ENCODE measurements at regions not wholly inside any gene's neighbourhood (a gene's known extent, or its start where the extent isn't known, plus 50 kb on each side); places are given as distances from the start of the nearest gene placed in this dataset.
"Not testable (repeated sequence)": the region's sequence is repeated elsewhere in the genome, so short reads cannot be mapped to it uniquely, and the experiment has no call there.

DNA sequence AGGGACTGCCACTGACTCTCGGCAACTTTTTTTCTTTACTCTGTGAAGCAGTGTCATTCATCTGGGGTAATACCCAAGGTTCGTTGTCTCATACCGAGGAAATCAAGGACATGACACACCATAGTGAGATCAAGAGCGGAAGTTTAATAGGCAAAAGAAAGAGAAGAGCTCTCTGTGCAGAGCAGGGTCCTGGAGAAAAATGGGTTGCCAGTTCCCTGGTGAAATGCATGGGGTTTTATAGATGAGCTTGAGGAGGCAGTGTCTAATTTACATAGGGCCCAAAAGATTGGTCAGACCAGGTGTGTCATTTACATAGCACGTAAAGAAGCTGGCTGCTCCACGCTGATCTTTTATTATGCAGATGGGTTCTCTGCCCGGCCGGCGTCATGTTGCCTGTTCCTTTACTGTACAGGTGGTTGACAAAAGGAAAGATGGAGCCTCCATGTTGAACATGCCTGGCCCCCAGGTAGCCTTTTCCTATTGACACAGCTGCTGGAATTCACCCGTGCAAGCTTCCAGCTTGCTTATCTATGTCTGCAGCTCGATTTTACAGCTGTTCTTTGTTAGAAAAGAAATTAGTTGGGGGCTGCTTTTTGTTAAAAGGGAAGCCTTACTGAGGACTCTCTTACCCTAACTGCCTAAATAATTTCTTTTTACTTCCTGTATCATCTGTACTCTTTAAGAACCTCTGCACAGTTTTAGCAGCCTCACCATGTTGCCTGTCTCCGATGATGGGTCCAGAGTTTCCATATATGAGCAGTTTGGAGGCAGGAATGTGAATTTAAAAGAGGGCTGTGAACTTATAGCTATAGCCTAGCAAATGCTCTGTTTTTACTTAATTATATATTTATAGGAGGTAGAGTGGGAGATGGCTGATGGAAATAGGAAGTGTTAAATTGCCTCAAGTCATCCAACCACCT lies 98.0 kb upstream of the DIAPH3 start:
- Mint-ChIP-seq H3K27ac (ENCODE audit: low read depth) (no peak overlapping the region), H3K9me3 (no peaks in the 10 kb centered on the region), H3K36me3 (ENCODE audit: insufficient read depth) (no peaks in the 10 kb centered on the region), H3K4me1 (no peaks in the 10 kb centered on the region), H3K4me3 (no peak overlapping the region), H3K27me3 (peaks cover 36% of the 10 kb centered on the region)
- ATAC-seq (replicated peaks; ENCODE audit: extremely low read depth, poor library complexity, severe bottlenecking) (no peak), DNase-seq (ENCODE audit: low spot score in 2 of 2) (no peak)

DNA sequence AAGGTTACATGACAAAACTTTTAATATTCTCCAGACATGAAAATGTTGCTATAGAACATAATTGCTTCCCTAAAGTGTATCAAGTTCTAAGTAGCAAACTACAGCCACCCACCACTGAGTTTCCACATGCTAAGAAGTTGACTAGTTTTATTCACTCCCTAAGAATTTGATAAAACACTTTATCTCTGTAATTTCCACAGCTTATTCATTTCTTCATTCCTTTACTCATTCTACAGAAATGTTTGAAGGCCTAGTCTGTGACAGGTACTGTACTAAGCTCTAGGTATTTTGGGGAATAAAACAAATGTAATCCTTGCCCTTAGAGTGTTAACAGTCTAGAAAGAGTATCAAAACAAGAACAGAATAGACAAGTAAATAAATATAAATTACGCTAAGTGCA lies 101.8 kb upstream of the DIAPH3 start:
- Mint-ChIP-seq H3K4me3 (no peak overlapping the region), H3K27ac (ENCODE audit: low read depth) (no peak overlapping the region), H3K9me3 (no peaks in the 10 kb centered on the region), H3K36me3 (ENCODE audit: insufficient read depth) (no peaks in the 10 kb centered on the region), H3K4me1 (no peaks in the 10 kb centered on the region), H3K27me3 (peaks cover 35% of the 10 kb centered on the region)
- no peak for ATAC-seq (replicated peaks; ENCODE audit: extremely low read depth, poor library complexity, severe bottlenecking)
- no peak for DNase-seq (ENCODE audit: low spot score in 2 of 2)

DNA sequence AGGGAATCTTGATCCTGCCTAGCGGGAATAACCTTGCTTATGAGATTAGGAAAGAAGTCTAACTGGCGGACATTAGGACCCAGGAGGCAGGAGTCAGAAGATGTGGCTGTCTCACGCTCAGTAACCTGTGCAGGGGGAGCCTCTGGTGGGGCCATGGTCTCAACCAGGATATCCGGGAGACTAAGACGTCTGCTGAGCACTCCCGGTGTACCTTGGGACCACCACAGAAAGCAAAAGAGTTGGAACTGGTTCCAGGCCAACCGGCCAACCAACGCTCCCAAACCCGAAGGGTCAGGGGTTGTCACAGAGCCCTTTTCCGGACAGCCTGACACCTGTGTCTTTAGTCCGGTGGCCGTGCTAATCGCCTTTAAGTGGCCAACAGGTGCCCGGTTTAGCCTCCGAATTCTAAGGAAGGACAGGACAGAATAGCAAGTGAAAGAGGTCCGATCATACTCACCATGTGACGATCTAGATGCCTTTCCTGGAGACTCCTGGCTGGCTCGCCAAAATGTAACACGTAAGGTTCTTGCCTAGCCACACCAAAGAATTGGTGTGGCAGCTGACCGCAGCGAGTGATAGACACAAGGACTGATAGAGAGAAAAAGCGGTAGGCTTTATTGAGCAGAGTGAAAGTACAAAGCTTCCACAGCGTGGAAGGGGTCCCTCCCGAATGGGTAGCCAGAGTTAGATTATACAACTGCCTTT lies 103.9 kb upstream of the DIAPH3 start:
- H3K27me3 Mint-ChIP-seq = peaks cover 17% of the 10 kb centered on the region
- H3K9me3 Mint-ChIP-seq = no peaks in the 10 kb centered on the region

DNA sequence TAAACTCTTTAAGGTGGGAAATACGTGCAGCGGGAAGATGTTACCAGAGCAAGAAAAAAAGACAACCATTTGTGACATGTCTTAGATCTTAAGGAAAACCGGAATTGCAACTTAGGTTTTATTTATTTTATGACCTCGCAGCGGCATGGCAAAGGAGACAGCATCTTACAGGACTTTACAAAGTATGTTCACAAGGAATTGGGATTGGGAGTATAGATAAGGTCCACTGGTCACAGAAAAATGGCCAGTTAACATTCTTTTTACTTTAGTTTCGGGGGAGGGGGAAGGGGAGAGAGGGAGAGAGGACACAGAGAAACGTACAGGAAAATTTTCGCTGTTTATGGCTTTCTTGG lies 104.5 kb upstream of the DIAPH3 start:
- Mint-ChIP-seq H3K4me3 (no peak overlapping the region), H3K9me3 (no peaks in the 10 kb centered on the region), H3K27me3 (peaks cover 12% of the 10 kb centered on the region), H3K36me3 (ENCODE audit: insufficient read depth) (no peaks in the 10 kb centered on the region), H3K27ac (ENCODE audit: low read depth) (no peak overlapping the region), H3K4me1 (no peaks in the 10 kb centered on the region)
- DNase-seq (ENCODE audit: low spot score in 2 of 2) (no peak), ATAC-seq (replicated peaks; ENCODE audit: extremely low read depth, poor library complexity, severe bottlenecking) (no peak)

More for the DNA sequence above, 103.9 kb upstream of the DIAPH3 start:
- peak; percentile 84 for ATAC-seq (replicated peaks; ENCODE audit: extremely low read depth, poor library complexity, severe bottlenecking)
- H3K4me3 Mint-ChIP-seq = no peak overlapping the region
- no peaks in the 10 kb centered on the region for H3K36me3 Mint-ChIP-seq (ENCODE audit: insufficient read depth)
- no peaks in the 10 kb centered on the region for H3K4me1 Mint-ChIP-seq
- no peak for DNase-seq (ENCODE audit: low spot score in 2 of 2)
- no peak overlapping the region for H3K27ac Mint-ChIP-seq (ENCODE audit: low read depth)

DNA sequence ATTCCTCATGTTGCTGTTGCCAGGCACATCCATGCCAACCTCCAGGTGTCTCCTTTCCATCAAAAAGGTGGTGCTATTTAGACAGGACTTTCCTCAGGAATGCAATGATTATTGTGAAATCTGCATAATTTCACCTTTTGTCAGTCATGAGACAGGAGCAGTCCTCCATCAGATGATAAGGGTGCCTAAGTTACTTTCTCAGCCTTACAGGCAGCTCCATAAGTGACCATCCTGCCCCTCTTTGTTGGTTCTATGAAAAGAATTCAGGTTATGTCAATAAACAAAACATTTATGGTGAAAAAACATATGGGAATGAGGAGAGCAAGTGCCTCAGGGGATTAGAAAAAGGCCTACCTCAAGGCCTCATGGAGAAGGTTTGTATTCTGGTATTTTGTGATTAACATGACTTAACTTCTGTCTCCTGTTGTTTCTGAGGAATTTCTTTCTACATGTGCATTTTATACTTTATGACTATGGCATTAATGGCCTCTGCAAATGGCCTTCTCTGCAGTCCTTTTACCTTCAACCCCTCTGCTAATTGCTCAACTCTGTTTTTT lies 110.3 kb upstream of the DIAPH3 start:
- no peaks in the 10 kb centered on the region for H3K4me1 Mint-ChIP-seq
- H3K9me3 Mint-ChIP-seq = no peaks in the 10 kb centered on the region
- no peak overlapping the region for H3K27ac Mint-ChIP-seq (ENCODE audit: low read depth)
- H3K36me3 Mint-ChIP-seq (ENCODE audit: insufficient read depth) = no peaks in the 10 kb centered on the region
- H3K4me3 Mint-ChIP-seq = no peak overlapping the region
- no peak for ATAC-seq (replicated peaks; ENCODE audit: extremely low read depth, poor library complexity, severe bottlenecking)
- no peak for DNase-seq (ENCODE audit: low spot score in 2 of 2)
- H3K27me3 Mint-ChIP-seq = peaks cover 6% of the 10 kb centered on the region

DNA sequence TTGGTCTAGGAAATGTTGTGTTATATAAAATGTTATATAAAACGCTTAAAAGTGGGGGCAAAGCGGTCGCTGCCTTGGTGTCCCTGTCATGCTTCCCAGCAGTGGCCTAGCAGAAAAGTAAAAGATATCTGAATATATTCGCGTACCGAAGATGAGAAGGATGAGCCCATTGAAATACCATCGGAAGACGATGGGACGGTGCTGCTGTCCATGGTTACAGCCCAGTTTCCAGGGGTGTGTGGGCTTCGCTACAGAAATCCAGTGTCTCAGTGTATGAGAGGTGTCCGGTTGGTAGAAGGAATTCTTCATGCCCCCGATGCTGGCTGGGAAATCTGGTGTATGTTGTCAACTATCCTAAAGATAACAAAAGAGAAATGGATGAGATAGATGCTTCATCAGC lies 110.9 kb upstream of the DIAPH3 start:
- no peak overlapping the region for H3K4me3 Mint-ChIP-seq
- ATAC-seq (replicated peaks; ENCODE audit: extremely low read depth, poor library complexity, severe bottlenecking) = no peak
- peaks cover 10% of the 10 kb centered on the region for H3K27me3 Mint-ChIP-seq
- no peaks in the 10 kb centered on the region for H3K36me3 Mint-ChIP-seq (ENCODE audit: insufficient read depth)
- DNase-seq (ENCODE audit: low spot score in 2 of 2) = no peak
- no peaks in the 10 kb centered on the region for H3K9me3 Mint-ChIP-seq
- no peaks in the 10 kb centered on the region for H3K4me1 Mint-ChIP-seq
- H3K27ac Mint-ChIP-seq (ENCODE audit: low read depth) = no peak overlapping the region

DNA sequence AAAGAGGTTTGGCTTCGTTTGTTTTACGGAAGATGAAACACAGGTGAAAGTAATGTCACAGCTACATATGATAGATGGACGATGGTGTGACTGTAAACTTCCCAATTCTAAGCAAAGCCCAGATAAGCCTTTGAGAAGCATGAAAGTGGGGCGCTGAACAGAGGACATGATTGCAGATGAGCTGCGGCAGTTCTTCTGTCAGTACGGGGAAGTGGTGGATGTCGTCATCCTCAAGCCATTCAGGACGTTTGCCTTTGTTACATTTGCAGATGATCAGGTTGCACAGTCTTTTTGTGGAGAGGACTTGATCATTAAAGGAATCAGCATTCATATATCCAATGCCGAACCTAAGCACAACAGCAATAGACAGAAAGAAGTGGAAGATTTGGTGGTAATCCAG lies 111.5 kb upstream of the DIAPH3 start:
- H3K4me3 Mint-ChIP-seq = no peak overlapping the region
- H3K4me1 Mint-ChIP-seq = no peaks in the 10 kb centered on the region
- H3K9me3 Mint-ChIP-seq = no peaks in the 10 kb centered on the region
- H3K27me3 Mint-ChIP-seq = peaks cover 15% of the 10 kb centered on the region
- ATAC-seq (replicated peaks; ENCODE audit: extremely low read depth, poor library complexity, severe bottlenecking) = no peak
- no peaks in the 10 kb centered on the region for H3K36me3 Mint-ChIP-seq (ENCODE audit: insufficient read depth)
- H3K27ac Mint-ChIP-seq (ENCODE audit: low read depth) = no peak overlapping the region
- DNase-seq (ENCODE audit: low spot score in 2 of 2) = no peak

DNA sequence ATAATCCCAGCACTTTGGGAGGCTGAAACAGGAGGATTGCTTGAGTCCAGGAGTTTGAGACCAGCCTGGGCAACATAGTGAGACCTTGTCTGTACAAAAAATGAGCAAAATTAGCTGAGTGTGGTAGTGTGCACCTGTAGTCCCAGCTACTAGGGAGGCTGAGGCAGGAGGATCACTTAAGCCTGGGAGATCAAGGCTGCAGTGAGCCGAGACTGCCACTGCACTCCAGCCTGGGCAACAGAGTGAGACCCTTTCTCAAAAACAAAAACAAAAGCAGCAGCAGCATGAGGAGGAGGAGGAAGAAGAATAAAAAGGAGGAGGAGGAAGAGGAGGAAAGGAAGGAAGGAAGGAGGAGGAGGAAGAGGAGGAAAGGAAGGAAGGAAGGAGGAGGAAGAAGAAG lies 116.5 kb upstream of the TDRD3 start:
- DNase-seq (ENCODE audit: low spot score in 2 of 2); H3K36me3 Mint-ChIP-seq (ENCODE audit: insufficient read depth); H3K27ac Mint-ChIP-seq (ENCODE audit: low read depth); H3K4me1 Mint-ChIP-seq; ATAC-seq (replicated peaks; ENCODE audit: extremely low read depth, poor library complexity, severe bottlenecking); H3K4me3 Mint-ChIP-seq; H3K9me3 Mint-ChIP-seq: not testable (repeated sequence)
- H3K27me3 Mint-ChIP-seq = peaks cover 31% of the 10 kb centered on the region

DNA sequence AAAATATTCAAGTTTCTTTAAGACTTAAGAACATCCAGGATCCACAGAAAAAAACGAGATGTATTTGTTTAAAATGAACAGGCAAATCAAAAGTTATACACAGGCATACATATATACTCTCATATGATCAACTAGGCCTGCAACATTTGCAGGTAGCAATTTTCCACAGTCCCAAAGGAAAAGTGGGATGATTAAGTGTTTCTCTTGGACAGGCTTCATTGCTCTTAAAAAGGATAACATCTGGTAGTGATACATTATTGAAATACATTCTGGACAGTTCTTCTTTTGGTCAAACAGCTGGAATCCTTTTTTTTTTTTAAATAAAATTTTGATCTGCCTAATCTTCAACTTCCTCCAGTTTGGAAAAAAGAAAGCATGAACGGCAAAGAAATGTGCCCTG lies 114.8 kb upstream of the TDRD3 start:
- no peak overlapping the region for H3K27ac Mint-ChIP-seq (ENCODE audit: low read depth)
- H3K36me3 Mint-ChIP-seq (ENCODE audit: insufficient read depth) = no peaks in the 10 kb centered on the region
- H3K4me3 Mint-ChIP-seq = no peak overlapping the region
- DNase-seq (ENCODE audit: low spot score in 2 of 2) (no peak), ATAC-seq (replicated peaks; ENCODE audit: extremely low read depth, poor library complexity, severe bottlenecking) (no peak)
- H3K4me1 Mint-ChIP-seq = no peaks in the 10 kb centered on the region
- H3K9me3 Mint-ChIP-seq = no peaks in the 10 kb centered on the region
- peaks cover 37% of the 10 kb centered on the region for H3K27me3 Mint-ChIP-seq

DNA sequence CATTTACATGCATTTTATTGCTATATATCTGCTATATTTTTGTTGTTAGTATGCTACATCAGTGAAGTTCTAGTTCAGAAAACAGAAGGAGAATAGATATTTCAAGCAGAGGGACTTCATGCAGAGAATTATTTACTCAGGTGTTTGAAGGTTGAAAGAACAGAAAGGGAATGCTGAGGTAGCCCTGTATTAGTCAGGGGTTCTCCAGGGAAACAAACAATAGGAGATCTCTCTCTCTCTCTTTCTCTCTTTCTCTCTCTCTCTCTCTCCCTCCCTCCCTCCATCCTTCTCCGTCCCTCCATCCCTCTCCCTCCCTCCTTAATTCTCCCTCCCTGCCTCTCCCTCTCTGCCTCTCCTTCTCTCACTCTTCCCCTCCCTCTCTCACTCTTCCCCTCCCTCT lies 114.3 kb upstream of the TDRD3 start:
- ATAC-seq (replicated peaks; ENCODE audit: extremely low read depth, poor library complexity, severe bottlenecking) = no peak
- Mint-ChIP-seq H3K27ac (ENCODE audit: low read depth) (no peak overlapping the region), H3K4me1 (no peaks in the 10 kb centered on the region), H3K27me3 (peaks cover 40% of the 10 kb centered on the region), H3K36me3 (ENCODE audit: insufficient read depth) (no peaks in the 10 kb centered on the region), H3K9me3 (no peaks in the 10 kb centered on the region), H3K4me3 (no peak overlapping the region)
- DNase-seq (ENCODE audit: low spot score in 2 of 2) = no peak

DNA sequence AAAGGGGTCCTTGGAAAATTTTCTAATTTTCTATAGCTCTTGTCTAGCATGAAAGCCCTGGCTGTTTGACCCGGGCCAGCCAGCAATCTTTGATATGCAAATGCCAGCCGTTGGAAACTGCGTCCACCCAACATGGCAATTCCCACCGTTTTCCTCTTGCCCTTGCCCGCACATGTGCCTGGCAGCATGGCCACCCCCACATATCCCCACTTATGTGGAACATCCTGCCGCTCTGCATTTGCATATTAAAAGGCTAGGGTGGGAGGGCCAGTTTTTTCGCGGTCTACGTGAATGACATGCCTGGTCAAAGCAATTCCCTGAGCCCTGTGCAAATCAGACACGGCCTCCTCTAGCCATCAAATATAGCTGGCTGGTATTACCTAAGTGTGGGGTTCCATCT lies 110.3 kb upstream of the TDRD3 start:
- Mint-ChIP-seq H3K4me3 (no peak overlapping the region), H3K27ac (ENCODE audit: low read depth) (no peak overlapping the region), H3K36me3 (ENCODE audit: insufficient read depth) (no peaks in the 10 kb centered on the region), H3K4me1 (no peaks in the 10 kb centered on the region), H3K9me3 (no peaks in the 10 kb centered on the region), H3K27me3 (peaks cover 10% of the 10 kb centered on the region)
- ATAC-seq (replicated peaks; ENCODE audit: extremely low read depth, poor library complexity, severe bottlenecking) = no peak
- DNase-seq (ENCODE audit: low spot score in 2 of 2) = no peak

DNA sequence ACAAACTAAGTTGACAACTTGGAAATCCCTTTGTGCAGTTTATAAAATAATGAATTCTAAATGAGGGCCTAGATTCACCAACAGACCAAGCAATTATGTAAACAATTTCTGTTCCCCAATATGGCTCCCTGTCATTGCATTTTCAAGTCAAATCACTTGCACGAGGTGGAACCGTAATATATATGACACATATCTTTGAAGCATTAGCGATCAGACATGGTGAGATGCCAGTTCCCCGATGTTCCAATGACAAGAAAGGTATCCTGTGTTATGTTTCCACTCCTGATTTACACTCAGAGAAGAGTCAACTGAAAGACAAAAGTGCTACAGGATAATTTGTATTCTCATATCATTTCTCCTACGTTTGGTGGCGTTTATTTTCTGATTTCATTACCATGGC lies 108.5 kb upstream of the TDRD3 start:
- peaks cover 9% of the 10 kb centered on the region for H3K27me3 Mint-ChIP-seq
- DNase-seq (ENCODE audit: low spot score in 2 of 2) = no peak
- no peaks in the 10 kb centered on the region for H3K4me1 Mint-ChIP-seq
- H3K36me3 Mint-ChIP-seq (ENCODE audit: insufficient read depth) = no peaks in the 10 kb centered on the region
- no peak overlapping the region for H3K4me3 Mint-ChIP-seq
- H3K27ac Mint-ChIP-seq (ENCODE audit: low read depth) = no peak overlapping the region
- ATAC-seq (replicated peaks; ENCODE audit: extremely low read depth, poor library complexity, severe bottlenecking) = no peak
- H3K9me3 Mint-ChIP-seq = no peaks in the 10 kb centered on the region

DNA sequence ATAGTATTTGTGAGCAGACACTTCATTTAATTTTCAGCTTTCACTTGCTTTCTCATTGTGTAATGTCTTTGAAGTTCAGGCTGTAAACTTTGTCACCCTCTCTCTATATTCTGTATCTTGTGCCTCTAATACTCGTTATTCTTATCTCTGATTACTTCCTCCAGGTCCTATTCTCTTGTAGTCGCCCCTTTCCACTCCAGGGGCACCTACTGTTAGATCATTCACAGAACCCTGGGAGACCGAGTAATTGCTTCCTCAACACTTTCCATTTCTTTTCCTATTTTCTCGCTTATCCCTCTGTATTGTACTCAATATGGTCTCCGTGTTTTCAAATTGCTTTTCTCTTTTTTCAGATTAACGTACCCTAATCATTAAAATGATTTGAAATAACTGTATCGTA lies 93.9 kb upstream of the TDRD3 start:
- Mint-ChIP-seq H3K27ac (ENCODE audit: low read depth) (no peak overlapping the region), H3K9me3 (no peaks in the 10 kb centered on the region), H3K4me3 (no peak overlapping the region), H3K36me3 (ENCODE audit: insufficient read depth) (no peaks in the 10 kb centered on the region), H3K4me1 (no peaks in the 10 kb centered on the region), H3K27me3 (peaks cover 19% of the 10 kb centered on the region)
- DNase-seq (ENCODE audit: low spot score in 2 of 2) = no peak
- no peak for ATAC-seq (replicated peaks; ENCODE audit: extremely low read depth, poor library complexity, severe bottlenecking)

Measured in central memory CD8-positive, alpha-beta T cell (primary cell).